ENCODE measurements at regions not wholly inside any gene's neighbourhood (a gene's known extent, or its start where the extent isn't known, plus 50 kb on each side); places are given as distances from the start of the nearest gene placed in this dataset.

- no peak overlapping the region for H3K27ac ChIP-seq (replicated peaks)
- no peaks in the 10 kb centered on the region for H3K27me3 ChIP-seq (ENCODE audit: insufficient read depth, poor library complexity, severe bottlenecking)
- no peak for TF ChIP-seq CTCF (IDR thresholded peaks at IDR 0.05; ENCODE audit: insufficient read depth, low read length)
- no peak for TF ChIP-seq REST (IDR thresholded peaks at IDR 0.05; ENCODE audit: insufficient replicate concordance, low read depth)
- no peak for TF ChIP-seq SPI1 (IDR thresholded peaks at IDR 0.05; ENCODE audit: borderline replicate concordance, low read depth)
- TF ChIP-seq GABPA (IDR thresholded peaks at IDR 0.05; ENCODE audit: low read depth): no peak
- no peak for TF ChIP-seq POLR2AphosphoS5 (IDR thresholded peaks at IDR 0.05; ENCODE audit: low read depth)
- DNase-seq (ENCODE audit: low read depth in 1 of 2, low spot score in 1 of 2): no peak
- H3K4me3 ChIP-seq (replicated peaks; ENCODE audit: insufficient read depth, low read length): no peak overlapping the region
These were observed 519.2 kb upstream of the AGTR1 start for GRCh38 chr3:148178503-148178902.

- no peak for TF ChIP-seq REST (IDR thresholded peaks at IDR 0.05; ENCODE audit: insufficient replicate concordance, low read depth)
- no peak for TF ChIP-seq GABPA (IDR thresholded peaks at IDR 0.05; ENCODE audit: low read depth)
- no peak for TF ChIP-seq CTCF (IDR thresholded peaks at IDR 0.05; ENCODE audit: insufficient read depth, low read length)
- TF ChIP-seq POLR2AphosphoS5 (IDR thresholded peaks at IDR 0.05; ENCODE audit: low read depth): no peak
- TF ChIP-seq SPI1 (IDR thresholded peaks at IDR 0.05; ENCODE audit: borderline replicate concordance, low read depth): no peak
- H3K4me3 ChIP-seq (replicated peaks; ENCODE audit: insufficient read depth, low read length): no peak overlapping the region
These were observed 512.9 kb upstream of the AGTR1 start for GRCh38 chr3:148184798-148185197.

GRCh38 chr3:148186881-148187280 lies 510.8 kb upstream of the AGTR1 start:
- H3K27ac ChIP-seq (replicated peaks): no peak overlapping the region
- DNase-seq (ENCODE audit: low read depth in 1 of 2, low spot score in 1 of 2): no peak
- no peak overlapping the region for H3K4me3 ChIP-seq (replicated peaks; ENCODE audit: insufficient read depth, low read length)
- TF ChIP-seq CTCF (IDR thresholded peaks at IDR 0.05; ENCODE audit: insufficient read depth, low read length): no peak
- no peak for TF ChIP-seq SPI1 (IDR thresholded peaks at IDR 0.05; ENCODE audit: borderline replicate concordance, low read depth)
- no peak for TF ChIP-seq POLR2AphosphoS5 (IDR thresholded peaks at IDR 0.05; ENCODE audit: low read depth)
- TF ChIP-seq REST (IDR thresholded peaks at IDR 0.05; ENCODE audit: insufficient replicate concordance, low read depth): no peak
- TF ChIP-seq GABPA (IDR thresholded peaks at IDR 0.05; ENCODE audit: low read depth): no peak
- H3K27me3 ChIP-seq (ENCODE audit: insufficient read depth, poor library complexity, severe bottlenecking): no peaks in the 10 kb centered on the region

More at GRCh38 chr3:148184798-148185197, 512.9 kb upstream of the AGTR1 start:
- Histone ChIP-seq H3K27me3 (ENCODE audit: insufficient read depth, poor library complexity, severe bottlenecking) (no peaks in the 10 kb centered on the region), H3K27ac (replicated peaks) (no peak overlapping the region)
- DNase-seq (ENCODE audit: low read depth in 1 of 2, low spot score in 1 of 2): no peak

Measured in HL-60 (cell line).